Trophoblast cell (in vitro differentiated cells and primary cell): ENCODE measurements at regions not wholly inside any gene's neighbourhood (a gene's known extent, or its start where the extent isn't known, plus 50 kb on each side); places are given as distances from the start of the nearest gene placed in this dataset.
"Not testable (repeated sequence)": the region's sequence is repeated elsewhere in the genome, so short reads cannot be mapped to it uniquely, and the experiment has no call there.

Experiments used
- DNase-seq, 2 donors: peaks; one replicate each; pipeline ENCODE4 v3.0.0-alpha.2; 2016
- H2AFZ ChIP-seq: 2 replicates; pipeline ENCODE4 v1.6.1; 2013; ENCODE audit warnings: low read length, moderate library complexity, mild to moderate bottlenecking; ENCODE audit not compliant: insufficient read depth, poor library complexity
- H2AK5ac ChIP-seq: 2 replicates; pipeline ENCODE4 v1.6.1; 2013; ENCODE audit warnings: mild to moderate bottlenecking, low read length
- H2BK120ac ChIP-seq: 2 replicates; pipeline ENCODE4 v1.6.1; 2013; ENCODE audit warnings: low read length, mild to moderate bottlenecking, moderate library complexity; ENCODE audit not compliant: insufficient read depth, poor library complexity
- H2BK12ac ChIP-seq: 2 replicates; pipeline ENCODE4 v1.6.1; 2013; ENCODE audit warnings: mild to moderate bottlenecking, low read length, moderate library complexity
- H2BK5ac ChIP-seq: 2 replicates; pipeline ENCODE4 v1.6.1; 2013; ENCODE audit warnings: low read length, low read depth, moderate library complexity, mild to moderate bottlenecking; ENCODE audit not compliant: poor library complexity
- H3K14ac ChIP-seq: 2 replicates; pipeline ENCODE4 v1.6.1; 2013; ENCODE audit warnings: mild to moderate bottlenecking, low read length
- H3K18ac ChIP-seq: 2 replicates; pipeline ENCODE4 v1.6.1; 2013; ENCODE audit warnings: mild to moderate bottlenecking, low read length
- H3K23ac ChIP-seq: 2 replicates; pipeline ENCODE4 v1.6.1; 2013; ENCODE audit warnings: low read length
- H3K27ac ChIP-seq: 2 replicates; pipeline ENCODE4 v1.5.1; 2013; ENCODE audit warnings: low read depth, mild to moderate bottlenecking, inconsistent platforms, low read length, moderate library complexity
- H3K27me3 ChIP-seq: 2 replicates; pipeline ENCODE4 v1.6.1; 2013; ENCODE audit warnings: inconsistent platforms, mild to moderate bottlenecking, low read length, moderate library complexity; ENCODE audit not compliant: insufficient read depth
- H3K36me3 ChIP-seq, 2 experiments: 1 replicate in 1 of 2; 2 replicates in 1 of 2; pipeline ENCODE4 v1.6.1; 2013; ENCODE audit warnings: low read length in 2 of 2, mild to moderate bottlenecking in 2 of 2, moderate library complexity in 1 of 2; ENCODE audit not compliant: insufficient read depth in 2 of 2, control insufficient read depth in 1 of 2
- H3K4ac ChIP-seq: 2 replicates; pipeline ENCODE4 v1.6.1; 2013; ENCODE audit warnings: low read depth, mild to moderate bottlenecking, low read length, moderate library complexity
- H3K4me1 ChIP-seq, 2 experiments: 1 replicate in 1 of 2; 2 replicates in 1 of 2; pipeline ENCODE4 v1.6.1; 2013; ENCODE audit warnings: low read length in 2 of 2, mild to moderate bottlenecking in 2 of 2, moderate library complexity in 1 of 2; ENCODE audit not compliant: insufficient read depth in 2 of 2, control insufficient read depth in 1 of 2
- H3K4me2 ChIP-seq: 2 replicates; pipeline ENCODE4 v1.6.1; 2013; ENCODE audit warnings: inconsistent platforms, mild to moderate bottlenecking, low read length, moderate library complexity
- H3K4me3 ChIP-seq: 2 replicates; pipeline ENCODE4 v1.5.1; 2013; ENCODE audit warnings: mild to moderate bottlenecking, low read depth, low read length, inconsistent platforms
- H3K79me1 ChIP-seq: one replicate; pipeline ENCODE4 v1.6.1; 2013; ENCODE audit warnings: low read length
- H3K79me2 ChIP-seq: 2 replicates; pipeline ENCODE4 v1.6.1; 2013; ENCODE audit warnings: low read length, mild to moderate bottlenecking; ENCODE audit not compliant: control insufficient read depth, insufficient read depth, poor library complexity
- H3K9ac ChIP-seq: 2 replicates; pipeline ENCODE4 v1.6.1; 2013; ENCODE audit warnings: mild to moderate bottlenecking, low read length
- H3K9me3 ChIP-seq: 2 replicates; pipeline ENCODE4 v1.6.1; 2013; ENCODE audit warnings: low read depth, mild to moderate bottlenecking, control low read depth, inconsistent platforms, low read length; ENCODE audit not compliant: insufficient read depth
- H4K12ac ChIP-seq: 2 replicates; pipeline ENCODE4 v1.6.1; 2013; ENCODE audit warnings: low read depth, mild to moderate bottlenecking, low read length, moderate library complexity
- H4K8ac ChIP-seq: 2 replicates; pipeline ENCODE4 v1.6.1; 2013; ENCODE audit warnings: low read depth, mild to moderate bottlenecking, low read length, moderate library complexity
- H4K91ac ChIP-seq: one replicate; pipeline ENCODE4 v1.6.1; 2013; ENCODE audit warnings: low read depth, mild to moderate bottlenecking, low read length, moderate library complexity
- WGBS: extraction: QIAGEN DNeasy Blood & Tissue Kit; methylation state at CpG from one replicate; pipeline ENCODE4 v1.1.7; 2013; ENCODE audit warnings: missing lambda C conversion rate; ENCODE audit not compliant: insufficient read length, insufficient coverage; ENCODE audit errors: extremely low coverage; 5-methylcytosine and 5-hydroxymethylcytosine counted together

- Histone ChIP-seq H3K18ac (no peak overlapping the region), H3K27ac (no peak overlapping the region), H3K79me1 (no peaks in the 10 kb centered on the region), H3K4me2 (no peak overlapping the region), H2BK5ac (no peak overlapping the region), H2BK120ac (no peak overlapping the region), H4K8ac (no peak overlapping the region), H4K12ac (no peak overlapping the region), H3K9ac (no peak overlapping the region), H3K4me3 (no peak overlapping the region), H2BK12ac (no peak overlapping the region), H3K23ac (no peak overlapping the region), H3K4me1 (no peaks in the 10 kb centered on the region), H3K9me3 (peaks cover 5% of the 10 kb centered on the region), H4K91ac (no peak overlapping the region), H3K14ac (no peak overlapping the region), H2AFZ (no peak overlapping the region), H3K27me3 (no peaks in the 10 kb centered on the region), H3K36me3 (no peaks in the 10 kb centered on the region), H3K4ac (no peak overlapping the region), H2AK5ac (no peak overlapping the region), H3K79me2 (no peaks in the 10 kb centered on the region)
- DNase-seq: no peak
- WGBS: no CpG with 5 or more reads among the region's 2 CpGs
These were observed 476.9 kb downstream of the MMUT start for GRCh38 chr6:48986105-48986504.

GRCh38 chr6:48985025-48985424 lies 478.0 kb downstream of the MMUT start:
- H4K91ac ChIP-seq: no peak overlapping the region
- no peaks in the 10 kb centered on the region for H3K4me1 ChIP-seq
- no peak overlapping the region for H4K12ac ChIP-seq
- no peak overlapping the region for H4K8ac ChIP-seq
- H3K9ac ChIP-seq: no peak overlapping the region
- no peaks in the 10 kb centered on the region for H3K79me1 ChIP-seq
- peaks cover 5% of the 10 kb centered on the region for H3K9me3 ChIP-seq
- no peaks in the 10 kb centered on the region for H3K36me3 ChIP-seq
- no peaks in the 10 kb centered on the region for H3K79me2 ChIP-seq
- H2AK5ac ChIP-seq: no peak overlapping the region
- WGBS: no CpG with 5 or more reads among the region's 6 CpGs
- H3K4me3 ChIP-seq: no peak overlapping the region
- no peak overlapping the region for H2BK120ac ChIP-seq
- no peak overlapping the region for H3K27ac ChIP-seq
- no peak overlapping the region for H3K23ac ChIP-seq
- DNase-seq: no peak
- H3K27me3 ChIP-seq: no peaks in the 10 kb centered on the region
- H3K14ac ChIP-seq: no peak overlapping the region
- no peak overlapping the region for H2BK5ac ChIP-seq
- H2BK12ac ChIP-seq: no peak overlapping the region
- H3K18ac ChIP-seq: no peak overlapping the region
- H2AFZ ChIP-seq: no peak overlapping the region
- H3K4me2 ChIP-seq: no peak overlapping the region
- H3K4ac ChIP-seq: no peak overlapping the region

GRCh38 chr6:48983968-48984367 lies 479.1 kb downstream of the MMUT start:
- not testable (repeated sequence) for H3K79me2 ChIP-seq, H3K79me1 ChIP-seq, H4K91ac ChIP-seq, H3K9me3 ChIP-seq, H2BK120ac ChIP-seq, H4K12ac ChIP-seq, H3K27ac ChIP-seq, H3K23ac ChIP-seq, H3K18ac ChIP-seq, H2AK5ac ChIP-seq, H3K4me2 ChIP-seq, H2BK5ac ChIP-seq, H3K4me1 ChIP-seq, DNase-seq, H3K9ac ChIP-seq, H3K4me3 ChIP-seq, H3K4ac ChIP-seq, H4K8ac ChIP-seq, H3K14ac ChIP-seq, H3K27me3 ChIP-seq, H2BK12ac ChIP-seq, H3K36me3 ChIP-seq, H2AFZ ChIP-seq
- WGBS: no CpG with 5 or more reads among the region's 20 CpGs

GRCh38 chr6:48983377-48983776 lies 479.7 kb downstream of the MMUT start:
- Histone ChIP-seq H3K4me1 (no peaks in the 10 kb centered on the region), H3K79me1 (no peaks in the 10 kb centered on the region), H3K4me3 (no peak overlapping the region), H2BK5ac (no peak overlapping the region), H3K4me2 (no peak overlapping the region), H4K91ac (no peak overlapping the region), H4K12ac (no peak overlapping the region), H2AK5ac (no peak overlapping the region), H3K18ac (no peak overlapping the region), H3K27me3 (no peaks in the 10 kb centered on the region), H3K27ac (no peak overlapping the region), H3K9me3 (peaks cover 5% of the 10 kb centered on the region), H3K4ac (no peak overlapping the region), H2BK120ac (no peak overlapping the region), H3K36me3 (no peaks in the 10 kb centered on the region), H2BK12ac (no peak overlapping the region), H4K8ac (no peak overlapping the region), H3K23ac (no peak overlapping the region), H2AFZ (no peak overlapping the region), H3K79me2 (no peaks in the 10 kb centered on the region), H3K14ac (no peak overlapping the region), H3K9ac (no peak overlapping the region)
- no peak for DNase-seq
- no CpG with 5 or more reads among the region's 17 CpGs for WGBS
